Transverse colon (tissue), 4 donors: ENCODE measurements at regions not wholly inside any gene's neighbourhood (a gene's known extent, or its start where the extent isn't known, plus 50 kb on each side); places are given as distances from the start of the nearest gene placed in this dataset.
A peak's percentile ranks its signal among the peaks of the same experiment; 100 is the strongest.
"Not testable (repeated sequence)": the region's sequence is repeated elsewhere in the genome, so short reads cannot be mapped to it uniquely, and the experiment has no call there.

Experiments
- DNase-seq: peaks from one replicate; pipeline ENCODE4 v3.0.0-alpha.2; 2019
- H3K27ac ChIP-seq, 4 donors: fragments of 200-600 bp; sonication (generic); 2 replicates each; pipeline ENCODE4 v1.5.1; 2016 to 2018; ENCODE audit warnings: inconsistent platforms in 4 of 4
- H3K27me3 ChIP-seq: fragments of 200-600 bp; sonication (generic); 2 replicates; pipeline ENCODE4 v1.5.1; 2017; ENCODE audit warnings: inconsistent platforms
- H3K36me3 ChIP-seq, 4 donors: fragments of 200-600 bp; sonication (generic); 2 replicates each; pipeline ENCODE4 v1.5.1; 2017 to 2019; ENCODE audit warnings: inconsistent platforms in 4 of 4
- H3K4me1 ChIP-seq, 4 donors: fragments of 200-600 bp; sonication (generic); 2 replicates each; pipeline ENCODE4 v1.5.1; 2017 to 2020; ENCODE audit warnings: inconsistent platforms in 4 of 4
- H3K4me3 ChIP-seq, 4 donors: fragments of 200-600 bp; sonication (generic); 1 replicate in 1 of 4; 2 replicates in 3 of 4; pipeline versions ENCODE4 v1.5.1 to v1.6.1; 2017 to 2019; ENCODE audit warnings: inconsistent platforms in 4 of 4
- H3K9me3 ChIP-seq, 2 donors: fragments of 200-600 bp; sonication (generic); 2 replicates each; pipeline ENCODE4 v1.5.1; 2017 to 2019; ENCODE audit warnings: inconsistent platforms in 2 of 2
- CTCF ChIP-seq, 5 experiments: fragments of 200-600 bp in 3 of 5; fragments of 450-650 bp in 2 of 5; sonication (generic) in 3 of 5; IDR thresholded peaks; 1 replicate in 2 of 5; 2 replicates in 3 of 5; pipeline ENCODE4 v1.5.1; 2016 to 2017; ENCODE audit warnings: antibody characterized with exemption in 5 of 5, inconsistent platforms in 3 of 5, mild to moderate bottlenecking in 2 of 5, moderate library complexity in 1 of 5
- EP300 ChIP-seq: sonication (generic); formaldehyde crosslinking; IDR thresholded peaks from one replicate; pipeline ENCODE4 v1.6.1; 2017; ENCODE audit warnings: antibody characterized with exemption, low read depth
- POLR2A ChIP-seq: fragments of 450-650 bp; IDR thresholded peaks from one replicate; pipeline ENCODE4 v1.6.1; 2016; ENCODE audit warnings: antibody characterized with exemption, mild to moderate bottlenecking, moderate library complexity
- POLR2AphosphoS5 ChIP-seq, 3 donors: sonication (generic); formaldehyde crosslinking; IDR thresholded peaks; one replicate each; pipeline ENCODE4 v1.6.1; 2016; ENCODE audit warnings: antibody characterized with exemption in 3 of 3
- WGBS, 2 donors: methylation state at CpG; one replicate each; pipeline ENCODE4 v1.1.5; 2018; ENCODE audit warnings: low coverage in 1 of 2; 5-methylcytosine and 5-hydroxymethylcytosine counted together
- in situ Hi-C, 4 donors: fragments of 200-750 bp; cut with MboI; loops; one replicate each; pipeline versions ENCODE4 v1.15.0 to v1.15.1; 2017; ENCODE audit warnings: low sequenced_read_pairs in 3 of 4, low pct_ligation_motif_present in 1 of 4, low pct_unique_long_range_greater_than_20kb in 1 of 4
- intact Hi-C: fragments of 100-400 bp; cut with DNase I; formaldehyde crosslinking; loops from one replicate; pipeline ENCODE4 v1.15.1; 2023; ENCODE audit warnings: low total_unique reads

GRCh38 chr1:232319072-232319471 is 310.9 kb downstream of the SIPA1L2 start:
- intact Hi-C loops (no loop called here), in situ Hi-C loops (no loop called here)
- H3K27ac ChIP-seq = peak overlapping the region; percentile 60 to 74 (median 65)
- peaks cover 15 to 47% (median 25%) of the 10 kb centered on the region in 4 donors for H3K4me1 ChIP-seq
- DNase-seq = peak; percentile 14
- WGBS, 2 donors = 45 to 57% methylated on average over 4 to 10 of the region's 10 CpGs
- H3K9me3 ChIP-seq = no peaks in the 10 kb centered on the region
- no peak overlapping the region for H3K4me3 ChIP-seq
- TF ChIP-seq POLR2AphosphoS5 (IDR thresholded peaks at IDR 0.05) (no peak), EP300 (no peak), CTCF (IDR thresholded peaks at IDR 0.05) (no peak), POLR2A (no peak)
- H3K27me3 ChIP-seq = no peaks in the 10 kb centered on the region
- H3K36me3 ChIP-seq = no peaks in the 10 kb centered on the region

- Histone ChIP-seq H3K4me3 (no peak overlapping the region), H3K27me3 (no peaks in the 10 kb centered on the region), H3K4me1 (peaks cover 15 to 47% (median 25%) of the 10 kb centered on the region in 4 donors), H3K27ac (no peak overlapping the region), H3K9me3 (no peaks in the 10 kb centered on the region), H3K36me3 (no peaks in the 10 kb centered on the region)
- in situ Hi-C loops = no loop called here
- WGBS, 2 donors = 94 to 98% methylated on average over 2 of the region's 2 CpGs
- intact Hi-C loops = no loop called here
- no peak for DNase-seq
- TF ChIP-seq EP300 (no peak), POLR2A (no peak), CTCF (IDR thresholded peaks at IDR 0.05) (no peak), POLR2AphosphoS5 (IDR thresholded peaks at IDR 0.05) (no peak)
Measured at GRCh38 chr1:232318143-232318542, 311.8 kb downstream of the SIPA1L2 start.

GRCh38 chr1:232317350-232317749 is 312.6 kb downstream of the SIPA1L2 start:
- WGBS, 2 donors = 91 to 100% methylated on average over 1 of the region's 1 CpG
- TF ChIP-seq POLR2A (no peak), EP300 (no peak), POLR2AphosphoS5 (IDR thresholded peaks at IDR 0.05) (no peak), CTCF (IDR thresholded peaks at IDR 0.05) (no peak)
- Histone ChIP-seq H3K4me1 (peaks cover 15 to 40% (median 22%) of the 10 kb centered on the region in 4 donors), H3K36me3 (no peaks in the 10 kb centered on the region), H3K9me3 (no peaks in the 10 kb centered on the region), H3K27ac (no peak overlapping the region), H3K27me3 (no peaks in the 10 kb centered on the region), H3K4me3 (no peak overlapping the region)
- no peak for DNase-seq
- intact Hi-C loops = no loop called here
- in situ Hi-C loops = no loop called here

- Histone ChIP-seq H3K4me3 (no peak overlapping the region), H3K27me3 (no peaks in the 10 kb centered on the region), H3K9me3 (no peaks in the 10 kb centered on the region), H3K36me3 (no peaks in the 10 kb centered on the region), H3K27ac (no peak overlapping the region), H3K4me1 (peaks cover 15 to 38% (median 19%) of the 10 kb centered on the region in 4 donors)
- TF ChIP-seq EP300 = no peak
- no peak for TF ChIP-seq POLR2AphosphoS5 (IDR thresholded peaks at IDR 0.05)
- no peak for TF ChIP-seq CTCF (IDR thresholded peaks at IDR 0.05)
- TF ChIP-seq POLR2A = no peak
- intact Hi-C loops = no loop called here
- in situ Hi-C loops = no loop called here
- DNase-seq = no peak
Measured at GRCh38 chr1:232316864-232317263, 313.1 kb downstream of the SIPA1L2 start.

- DNase-seq, H3K4me1 ChIP-seq, H3K9me3 ChIP-seq, in situ Hi-C loops, H3K27ac ChIP-seq, H3K36me3 ChIP-seq, H3K4me3 ChIP-seq, H3K27me3 ChIP-seq: not testable (repeated sequence)
- WGBS, 2 donors = 90% methylated on average over 7 to 15 of the region's 15 CpGs
- intact Hi-C loops = loop anchor here (5.0 kb wide), 1 partner anchor 282 kb away; no protein-coding TSS in a partner anchor
Measured at GRCh38 chr1:232313876-232314275, 316.1 kb downstream of the SIPA1L2 start.
